ENCODE measurements at regions not wholly inside any gene's neighbourhood (a gene's known extent, or its start where the extent isn't known, plus 50 kb on each side); places are given as distances from the start of the nearest gene placed in this dataset.

DNA sequence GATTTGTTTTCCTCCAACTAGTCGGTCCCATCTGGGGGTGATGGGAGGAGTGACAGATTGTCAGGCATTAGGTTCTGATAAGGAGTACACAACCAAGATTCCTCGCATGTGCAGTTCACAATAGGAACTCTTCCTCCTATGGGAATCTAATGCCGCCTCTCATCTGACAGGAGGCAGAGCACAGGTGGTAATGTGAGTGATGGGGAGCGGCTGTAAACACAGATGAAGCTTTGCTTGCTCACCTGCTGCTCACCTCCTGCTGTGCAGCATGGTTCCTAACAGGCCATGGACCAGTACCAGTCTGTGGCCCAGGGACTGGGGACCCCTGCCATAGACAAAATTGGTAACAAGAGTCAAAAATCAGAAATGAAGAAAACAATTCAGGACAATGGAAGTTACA is 173.3 kb upstream of the HMHB1 start:
- TF ChIP-seq, protein P1, sequence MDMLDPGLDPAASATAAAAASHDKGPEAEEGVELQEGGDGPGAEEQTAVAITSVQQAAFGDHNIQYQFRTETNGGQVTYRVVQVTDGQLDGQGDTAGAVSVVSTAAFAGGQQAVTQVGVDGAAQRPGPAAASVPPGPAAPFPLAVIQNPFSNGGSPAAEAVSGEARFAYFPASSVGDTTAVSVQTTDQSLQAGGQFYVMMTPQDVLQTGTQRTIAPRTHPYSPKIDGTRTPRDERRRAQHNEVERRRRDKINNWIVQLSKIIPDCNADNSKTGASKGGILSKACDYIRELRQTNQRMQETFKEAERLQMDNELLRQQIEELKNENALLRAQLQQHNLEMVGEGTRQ (CRISPR knock-in tag; IDR thresholded peaks at IDR 0.05) = no peak
- TF ChIP-seq CTCF (IDR thresholded peaks at IDR 0.05) = no peak
- no peak for TF ChIP-seq SP1 (CRISPR knock-in tag; conservative IDR thresholded peaks at IDR 0.05)
- no peak for TF ChIP-seq NR3C1 (CRISPR knock-in tag; conservative IDR thresholded peaks at IDR 0.05; ENCODE audit: low read depth)
- no peak for TF ChIP-seq ESRRA (CRISPR knock-in tag; IDR thresholded peaks at IDR 0.05; ENCODE audit: borderline replicate concordance)
- TF ChIP-seq, protein P2, sequence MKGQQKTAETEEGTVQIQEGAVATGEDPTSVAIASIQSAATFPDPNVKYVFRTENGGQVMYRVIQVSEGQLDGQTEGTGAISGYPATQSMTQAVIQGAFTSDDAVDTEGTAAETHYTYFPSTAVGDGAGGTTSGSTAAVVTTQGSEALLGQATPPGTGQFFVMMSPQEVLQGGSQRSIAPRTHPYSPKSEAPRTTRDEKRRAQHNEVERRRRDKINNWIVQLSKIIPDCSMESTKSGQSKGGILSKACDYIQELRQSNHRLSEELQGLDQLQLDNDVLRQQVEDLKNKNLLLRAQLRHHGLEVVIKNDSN (CRISPR knock-in tag; IDR thresholded peaks at IDR 0.05) = no peak
- TF ChIP-seq ELF4 (CRISPR knock-in tag; IDR thresholded peaks at IDR 0.05; ENCODE audit: low read depth) = no peak
- TF ChIP-seq, protein P3, sequence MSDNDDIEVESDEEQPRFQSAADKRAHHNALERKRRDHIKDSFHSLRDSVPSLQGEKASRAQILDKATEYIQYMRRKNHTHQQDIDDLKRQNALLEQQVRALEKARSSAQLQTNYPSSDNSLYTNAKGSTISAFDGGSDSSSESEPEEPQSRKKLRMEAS (CRISPR knock-in tag; IDR thresholded peaks at IDR 0.05) = no peak
- no peak for TF ChIP-seq E2F1 (CRISPR knock-in tag; IDR thresholded peaks at IDR 0.05)
- no peak for TF ChIP-seq NR1H2 (CRISPR knock-in tag; IDR thresholded peaks at IDR 0.05)
- TF ChIP-seq TCF7 (CRISPR knock-in tag; IDR thresholded peaks at IDR 0.05; ENCODE audit: low read depth) = no peak
- TF ChIP-seq MXD4 (CRISPR knock-in tag; IDR thresholded peaks at IDR 0.05; ENCODE audit: borderline replicate concordance) = no peak
